ENCODE measurements at regions not wholly inside any gene's neighbourhood (a gene's known extent, or its start where the extent isn't known, plus 50 kb on each side); places are given as distances from the start of the nearest gene placed in this dataset.

DNA sequence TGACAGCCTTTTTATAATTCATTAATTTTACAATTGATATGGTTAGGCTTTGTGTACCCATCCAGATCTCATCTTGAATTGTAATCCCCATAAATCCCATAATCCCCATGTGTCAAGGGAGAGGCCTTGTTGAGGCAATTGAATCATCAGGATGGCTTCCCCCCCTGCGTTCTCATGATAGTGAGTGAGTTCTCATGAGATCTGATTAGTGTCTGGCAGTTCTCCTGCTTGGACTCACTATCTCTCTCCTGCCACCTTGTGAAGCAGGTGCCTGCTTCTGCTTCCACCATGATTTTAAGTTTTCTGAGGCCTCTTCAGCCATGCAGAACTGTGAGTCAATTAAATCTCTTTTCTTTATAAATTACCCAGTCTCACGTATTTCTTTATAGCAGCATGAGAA lies 165.7 kb upstream of the GNAI1 start:
- no peak overlapping the region for H3K27ac Mint-ChIP-seq
- no peak overlapping the region for H3K4me3 Mint-ChIP-seq
- DNase-seq: no peak
- ATAC-seq: no peak
- H3K36me3 Mint-ChIP-seq (ENCODE audit: low read depth): no peaks in the 10 kb centered on the region
- no peaks in the 10 kb centered on the region for H3K4me1 Mint-ChIP-seq
- H3K27me3 Mint-ChIP-seq: no peaks in the 10 kb centered on the region
- no peaks in the 10 kb centered on the region for H3K9me3 ChIP-seq (ENCODE audit: control insufficient read depth, low read length, poor library complexity, severe bottlenecking)

GRCh38 chr7:79968077-79968648 lies 166.5 kb upstream of the GNAI1 start:
- no peaks in the 10 kb centered on the region for H3K9me3 ChIP-seq (ENCODE audit: control insufficient read depth, low read length, poor library complexity, severe bottlenecking)
- DNase-seq (no peak), ATAC-seq (no peak)
- H3K4me1 Mint-ChIP-seq: no peaks in the 10 kb centered on the region
- no peak overlapping the region for H3K27ac Mint-ChIP-seq
- no peaks in the 10 kb centered on the region for H3K27me3 Mint-ChIP-seq
- no peaks in the 10 kb centered on the region for H3K36me3 Mint-ChIP-seq (ENCODE audit: low read depth)
- H3K4me3 Mint-ChIP-seq: no peak overlapping the region

- DNase-seq (no peak), ATAC-seq (no peak)
- no peaks in the 10 kb centered on the region for H3K4me1 Mint-ChIP-seq
- H3K27ac Mint-ChIP-seq: no peak overlapping the region
- H3K36me3 Mint-ChIP-seq (ENCODE audit: low read depth): no peaks in the 10 kb centered on the region
- no peaks in the 10 kb centered on the region for H3K27me3 Mint-ChIP-seq
- H3K9me3 ChIP-seq (ENCODE audit: control insufficient read depth, low read length, poor library complexity, severe bottlenecking): no peaks in the 10 kb centered on the region
- no peak overlapping the region for H3K4me3 Mint-ChIP-seq
These were observed 168.7 kb upstream of the GNAI1 start for GRCh38 chr7:79965946-79966345.

DNA sequence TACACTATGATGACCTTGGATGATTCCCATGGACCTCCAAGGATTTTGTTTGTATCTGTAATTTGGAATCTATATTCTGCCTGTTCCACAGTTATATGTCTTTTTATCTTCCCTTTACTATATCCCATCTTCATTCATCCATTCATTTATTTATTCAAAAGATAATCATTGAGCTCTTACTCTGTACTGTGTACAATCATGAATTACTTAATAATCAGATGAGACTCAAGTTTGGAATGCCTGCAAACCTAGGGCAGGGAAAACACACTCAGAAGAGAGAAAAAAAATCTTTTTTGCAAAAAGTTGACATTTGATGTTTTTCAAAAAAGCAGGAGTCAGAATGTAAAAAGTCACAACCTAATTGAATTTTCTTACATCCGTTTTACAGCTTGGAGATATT lies 170.2 kb upstream of the GNAI1 start:
- no peak for ATAC-seq
- no peak for DNase-seq
- Mint-ChIP-seq H3K4me1 (no peaks in the 10 kb centered on the region), H3K4me3 (no peak overlapping the region), H3K27ac (no peak overlapping the region), H3K36me3 (ENCODE audit: low read depth) (no peaks in the 10 kb centered on the region), H3K27me3 (no peaks in the 10 kb centered on the region)
- H3K9me3 ChIP-seq (ENCODE audit: control insufficient read depth, low read length, poor library complexity, severe bottlenecking): no peaks in the 10 kb centered on the region

GRCh38 chr7:79953130-79953529 lies 181.5 kb upstream of the GNAI1 start:
- ATAC-seq: no peak
- DNase-seq: no peak
- H3K9me3 ChIP-seq (ENCODE audit: control insufficient read depth, low read length, poor library complexity, severe bottlenecking): no peaks in the 10 kb centered on the region
- Mint-ChIP-seq H3K4me3 (no peak overlapping the region), H3K36me3 (ENCODE audit: low read depth) (no peaks in the 10 kb centered on the region), H3K27me3 (no peaks in the 10 kb centered on the region), H3K4me1 (no peaks in the 10 kb centered on the region), H3K27ac (no peak overlapping the region)

DNA sequence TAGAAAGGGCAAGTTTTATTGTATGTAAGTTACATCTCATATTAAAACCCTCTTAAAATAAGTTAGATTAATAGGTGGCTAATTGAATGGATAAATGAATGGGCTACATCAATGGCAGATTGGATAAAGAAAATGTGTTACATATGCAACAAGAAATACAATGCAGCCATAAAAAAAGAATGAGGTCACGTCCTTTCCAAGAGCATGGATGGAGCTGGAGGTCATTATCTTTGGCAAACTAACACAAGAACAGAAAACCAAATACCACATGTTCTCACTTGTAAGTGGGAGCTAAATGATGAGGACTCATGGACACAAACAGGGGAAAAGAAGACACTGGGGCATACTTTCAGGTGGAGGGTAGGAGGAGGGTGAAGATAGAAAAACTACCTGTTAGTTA lies 182.2 kb upstream of the GNAI1 start:
- no peaks in the 10 kb centered on the region for H3K9me3 ChIP-seq (ENCODE audit: control insufficient read depth, low read length, poor library complexity, severe bottlenecking)
- Mint-ChIP-seq H3K4me3 (no peak overlapping the region), H3K4me1 (no peaks in the 10 kb centered on the region), H3K27ac (no peak overlapping the region), H3K27me3 (no peaks in the 10 kb centered on the region), H3K36me3 (ENCODE audit: low read depth) (no peaks in the 10 kb centered on the region)
- ATAC-seq (no peak), DNase-seq (no peak)

DNA sequence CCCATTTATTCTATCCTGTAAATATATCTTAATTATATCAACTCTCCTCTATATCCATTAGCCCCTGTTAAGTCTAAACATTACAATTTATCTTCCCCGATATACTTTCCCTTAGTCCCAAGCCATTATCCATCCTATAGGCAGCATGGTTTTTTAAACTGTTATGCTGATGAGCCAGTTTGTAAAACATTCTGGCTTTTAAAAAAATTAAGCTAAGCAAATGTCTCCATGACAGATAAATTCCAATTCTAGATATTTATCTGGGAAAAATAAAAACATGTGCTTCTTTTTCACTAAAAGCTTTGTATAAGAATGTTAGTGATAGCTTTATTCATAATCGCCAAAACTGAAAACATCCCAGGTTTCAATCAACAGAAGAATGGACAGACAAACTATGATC lies 183.2 kb upstream of the GNAI1 start:
- Mint-ChIP-seq H3K4me1 (no peaks in the 10 kb centered on the region), H3K4me3 (no peak overlapping the region), H3K27ac (no peak overlapping the region), H3K27me3 (no peaks in the 10 kb centered on the region), H3K36me3 (ENCODE audit: low read depth) (no peaks in the 10 kb centered on the region)
- DNase-seq (no peak), ATAC-seq (no peak)
- no peaks in the 10 kb centered on the region for H3K9me3 ChIP-seq (ENCODE audit: control insufficient read depth, low read length, poor library complexity, severe bottlenecking)

DNA sequence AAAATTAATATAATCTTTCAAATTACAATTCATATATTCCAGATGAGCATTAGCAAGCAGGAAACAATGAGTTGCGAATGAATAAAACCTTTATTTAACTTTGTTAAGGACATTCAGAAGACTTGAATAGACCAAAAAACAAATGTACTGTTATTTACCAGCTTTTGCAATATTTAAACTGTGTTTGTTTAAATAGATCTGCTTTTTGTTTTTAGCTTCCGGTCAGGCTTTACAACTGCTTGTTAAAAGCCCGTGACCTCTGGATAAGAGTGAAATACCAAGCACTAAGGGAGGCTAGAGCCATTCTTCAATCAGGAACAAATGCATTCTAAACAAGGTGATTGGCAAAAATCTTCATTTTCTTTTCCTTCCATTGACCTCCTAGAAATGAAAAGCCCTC lies 184.9 kb upstream of the GNAI1 start:
- no peaks in the 10 kb centered on the region for H3K36me3 Mint-ChIP-seq (ENCODE audit: low read depth)
- H3K9me3 ChIP-seq (ENCODE audit: control insufficient read depth, low read length, poor library complexity, severe bottlenecking): no peaks in the 10 kb centered on the region
- DNase-seq: no peak
- H3K4me1 Mint-ChIP-seq: no peaks in the 10 kb centered on the region
- ATAC-seq: no peak
- no peaks in the 10 kb centered on the region for H3K27me3 Mint-ChIP-seq
- H3K4me3 Mint-ChIP-seq: no peak overlapping the region
- H3K27ac Mint-ChIP-seq: no peak overlapping the region

GRCh38 chr7:79936281-79936983 lies 198.2 kb upstream of the GNAI1 start:
- no peak for DNase-seq
- no peak for ATAC-seq
- Mint-ChIP-seq H3K27ac (no peak overlapping the region), H3K27me3 (no peaks in the 10 kb centered on the region), H3K4me1 (no peaks in the 10 kb centered on the region), H3K36me3 (ENCODE audit: low read depth) (no peaks in the 10 kb centered on the region), H3K4me3 (no peak overlapping the region)
- H3K9me3 ChIP-seq (ENCODE audit: control insufficient read depth, low read length, poor library complexity, severe bottlenecking): no peaks in the 10 kb centered on the region

GRCh38 chr7:79934727-79935126 lies 199.9 kb upstream of the GNAI1 start:
- ATAC-seq (no peak), DNase-seq (no peak)
- Mint-ChIP-seq H3K4me3 (no peak overlapping the region), H3K4me1 (no peaks in the 10 kb centered on the region), H3K27ac (no peak overlapping the region), H3K36me3 (ENCODE audit: low read depth) (no peaks in the 10 kb centered on the region), H3K27me3 (no peaks in the 10 kb centered on the region)
- H3K9me3 ChIP-seq (ENCODE audit: control insufficient read depth, low read length, poor library complexity, severe bottlenecking): no peaks in the 10 kb centered on the region

DNA sequence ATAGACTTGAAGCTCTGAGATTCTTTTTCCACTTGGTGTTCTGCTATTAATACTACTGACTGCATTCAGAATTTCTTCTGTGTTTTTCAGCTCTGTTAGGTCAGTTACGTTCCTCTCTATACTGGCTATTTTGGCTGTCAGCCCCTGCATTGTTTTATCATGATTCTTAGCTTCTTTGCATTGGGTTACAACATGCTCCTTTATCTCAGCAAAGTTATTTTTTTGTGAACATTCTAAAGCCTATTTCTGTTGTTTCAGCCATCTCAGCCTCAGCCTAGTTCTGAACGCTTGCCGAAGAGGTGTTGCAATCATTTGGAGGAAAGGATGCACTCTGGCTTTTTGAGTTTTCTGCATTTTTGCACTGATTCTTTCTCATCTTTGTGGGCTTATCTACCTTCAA lies 201.5 kb upstream of the GNAI1 start:
- Mint-ChIP-seq H3K4me3 (no peak overlapping the region), H3K27me3 (no peaks in the 10 kb centered on the region), H3K4me1 (no peaks in the 10 kb centered on the region), H3K36me3 (ENCODE audit: low read depth) (no peaks in the 10 kb centered on the region), H3K27ac (no peak overlapping the region)
- ATAC-seq (no peak), DNase-seq (no peak)
- no peaks in the 10 kb centered on the region for H3K9me3 ChIP-seq (ENCODE audit: control insufficient read depth, low read length, poor library complexity, severe bottlenecking)

DNA sequence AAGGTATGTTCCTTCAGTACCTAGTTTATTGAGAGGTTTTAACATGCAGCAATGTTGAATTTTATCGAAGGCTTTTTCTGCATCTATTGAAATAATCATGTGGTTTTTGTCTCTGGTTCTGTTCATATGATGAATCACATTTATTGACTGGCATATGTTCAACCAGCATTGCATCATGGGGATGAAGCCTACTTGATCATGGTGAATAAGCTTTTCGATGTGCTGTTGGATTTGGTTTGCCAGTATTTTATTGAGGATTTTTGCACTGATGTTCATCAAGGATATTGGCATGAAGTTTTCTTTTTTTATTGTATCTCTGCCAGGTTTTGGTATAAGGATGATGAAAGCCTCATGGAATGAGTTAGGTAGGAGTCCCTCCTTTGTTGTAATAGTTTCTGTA lies 204.0 kb upstream of the GNAI1 start:
- no peaks in the 10 kb centered on the region for H3K27me3 Mint-ChIP-seq
- H3K4me1 Mint-ChIP-seq: no peaks in the 10 kb centered on the region
- H3K9me3 ChIP-seq (ENCODE audit: control insufficient read depth, low read length, poor library complexity, severe bottlenecking): no peaks in the 10 kb centered on the region
- no peak overlapping the region for H3K4me3 Mint-ChIP-seq
- DNase-seq (no peak), ATAC-seq (no peak)
- no peak overlapping the region for H3K27ac Mint-ChIP-seq
- H3K36me3 Mint-ChIP-seq (ENCODE audit: low read depth): no peaks in the 10 kb centered on the region

- Mint-ChIP-seq H3K27me3 (no peaks in the 10 kb centered on the region), H3K4me3 (no peak overlapping the region), H3K27ac (no peak overlapping the region), H3K36me3 (ENCODE audit: low read depth) (no peaks in the 10 kb centered on the region), H3K4me1 (no peaks in the 10 kb centered on the region)
- no peak for ATAC-seq
- no peak for DNase-seq
- no peaks in the 10 kb centered on the region for H3K9me3 ChIP-seq (ENCODE audit: control insufficient read depth, low read length, poor library complexity, severe bottlenecking)
These were observed 207.5 kb upstream of the GNAI1 start for GRCh38 chr7:79927116-79927515.

DNA sequence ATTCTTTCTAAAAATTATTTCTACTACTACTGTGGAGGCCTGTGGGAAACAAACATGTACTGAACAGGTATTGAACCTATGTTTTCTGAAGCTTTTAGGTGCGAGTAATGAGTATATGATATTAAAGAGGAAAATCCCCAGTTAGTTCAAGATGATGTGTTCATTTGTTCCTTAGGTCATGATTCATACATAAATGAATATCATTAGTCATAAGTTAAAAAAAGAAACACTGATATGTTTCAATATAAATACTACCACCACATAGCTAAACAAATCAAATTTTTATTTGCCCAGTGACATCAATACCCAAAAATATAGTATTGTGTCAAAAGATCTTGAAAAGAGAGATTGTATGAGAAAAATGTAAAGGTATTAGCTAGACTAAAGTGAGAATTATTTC lies 210.7 kb upstream of the GNAI1 start:
- no peaks in the 10 kb centered on the region for H3K4me1 Mint-ChIP-seq
- no peak for DNase-seq
- no peak overlapping the region for H3K27ac Mint-ChIP-seq
- no peak for ATAC-seq
- H3K9me3 ChIP-seq (ENCODE audit: control insufficient read depth, low read length, poor library complexity, severe bottlenecking): no peaks in the 10 kb centered on the region
- no peaks in the 10 kb centered on the region for H3K27me3 Mint-ChIP-seq
- H3K4me3 Mint-ChIP-seq: no peak overlapping the region
- no peaks in the 10 kb centered on the region for H3K36me3 Mint-ChIP-seq (ENCODE audit: low read depth)
